A673 (cell line): ENCODE measurements at regions not wholly inside any gene's neighbourhood (a gene's known extent, or its start where the extent isn't known, plus 50 kb on each side); places are given as distances from the start of the nearest gene placed in this dataset.

Experiments
- BruUV-seq: library from RNA; stranded (reverse); fragments of 400-500 nt; replicated peaks from 2 replicates; lab custom pipeline; 2021; lab: Mats Ljungman, UMichigan
- CTCF ChIA-PET: fragments of 300-600 bp; sonication (Branson Sonifier 250); formaldehyde crosslinking; loops from one replicate; lab custom pipeline; 2022; ENCODE audit warnings: antibody characterized with exemption; lab: Charles Lee
- POLR2A ChIA-PET: fragments of 300-600 bp; sonication (Branson Sonifier 250); formaldehyde crosslinking; loops from one replicate; lab custom pipeline; 2022; ENCODE audit warnings: antibody characterized with exemption; ENCODE audit not compliant: low non-redundant PET; lab: Charles Lee
- DNase-seq: peaks from one replicate; pipeline ENCODE4 v3.0.0-alpha.2; 2015; ENCODE audit warnings: low spot score
- H3K27ac ChIP-seq: fragments of 200-600 bp; sonication (generic); 2 replicates; pipeline ENCODE4 v1.5.1; 2016; ENCODE audit warnings: mixed run types, low read depth, mild to moderate bottlenecking, mixed read lengths, antibody characterized with exemption, low read length; ENCODE audit not compliant: poor library complexity, severe bottlenecking
- H3K27me3 ChIP-seq: fragments of 200-600 bp; sonication (generic); replicated peaks from 2 replicates; pipeline ENCODE4 v1.6.1; 2017; ENCODE audit warnings: mixed run types, low read depth, mild to moderate bottlenecking, mixed read lengths, antibody characterized with exemption, low read length; ENCODE audit not compliant: insufficient read depth, poor library complexity
- H3K36me3 ChIP-seq: fragments of 200-600 bp; sonication (generic); 2 replicates; pipeline ENCODE4 v1.6.1; 2016; ENCODE audit warnings: mixed run types, mild to moderate bottlenecking, mixed read lengths, antibody characterized with exemption, low read length; ENCODE audit not compliant: insufficient read depth, poor library complexity, severe bottlenecking
- H3K4me1 ChIP-seq: fragments of 200-600 bp; sonication (generic); 2 replicates; pipeline ENCODE4 v1.6.1; 2017; ENCODE audit warnings: mixed run types, mild to moderate bottlenecking, mixed read lengths, antibody characterized with exemption, low read length; ENCODE audit not compliant: insufficient read depth, poor library complexity, severe bottlenecking
- H3K4me3 ChIP-seq: fragments of 200-600 bp; sonication (generic); 2 replicates; pipeline ENCODE4 v1.5.1; 2016; ENCODE audit warnings: low read depth, mixed run types, mild to moderate bottlenecking, mixed read lengths, low read length; ENCODE audit not compliant: poor library complexity, severe bottlenecking
- H3K9me3 ChIP-seq: fragments of 200-600 bp; sonication (generic); 2 replicates; pipeline ENCODE4 v1.6.1; 2016; ENCODE audit warnings: mixed run types, low read depth, mild to moderate bottlenecking, mixed read lengths, antibody characterized with exemption, low read length; ENCODE audit not compliant: poor library complexity, severe bottlenecking
- EZH2 ChIP-seq: fragments of 200-600 bp; sonication (generic); IDR thresholded peaks from 2 replicates; pipeline ENCODE4 v1.6.1; 2017; ENCODE audit warnings: borderline replicate concordance, low read depth, mild to moderate bottlenecking, mixed read lengths, antibody characterized with exemption, low read length; ENCODE audit not compliant: poor library complexity, severe bottlenecking
- intact Hi-C: fragments of 100-400 bp; cut with micrococcal nuclease; formaldehyde crosslinking; loops from one replicate; pipeline ENCODE4 v1.10.0; 2022; ENCODE audit not compliant: unreplicated experiment
- TF ChIP-seq, protein P1 (sequence below): fragments of 300-800, 200-600 bp; sonication (generic); conservative IDR thresholded peaks from 2 replicates; pipeline ENCODE4 v1.5.1; 2017; ENCODE audit warnings: low read depth, mild to moderate bottlenecking, antibody characterized with exemption, low read length, moderate library complexity, mixed read lengths

GRCh38 chr7:138342990-138343389 lies 117.1 kb upstream of the TRIM24 start:
- no peak for DNase-seq
- no peak for TF ChIP-seq EZH2
- TF ChIP-seq, protein P1, sequence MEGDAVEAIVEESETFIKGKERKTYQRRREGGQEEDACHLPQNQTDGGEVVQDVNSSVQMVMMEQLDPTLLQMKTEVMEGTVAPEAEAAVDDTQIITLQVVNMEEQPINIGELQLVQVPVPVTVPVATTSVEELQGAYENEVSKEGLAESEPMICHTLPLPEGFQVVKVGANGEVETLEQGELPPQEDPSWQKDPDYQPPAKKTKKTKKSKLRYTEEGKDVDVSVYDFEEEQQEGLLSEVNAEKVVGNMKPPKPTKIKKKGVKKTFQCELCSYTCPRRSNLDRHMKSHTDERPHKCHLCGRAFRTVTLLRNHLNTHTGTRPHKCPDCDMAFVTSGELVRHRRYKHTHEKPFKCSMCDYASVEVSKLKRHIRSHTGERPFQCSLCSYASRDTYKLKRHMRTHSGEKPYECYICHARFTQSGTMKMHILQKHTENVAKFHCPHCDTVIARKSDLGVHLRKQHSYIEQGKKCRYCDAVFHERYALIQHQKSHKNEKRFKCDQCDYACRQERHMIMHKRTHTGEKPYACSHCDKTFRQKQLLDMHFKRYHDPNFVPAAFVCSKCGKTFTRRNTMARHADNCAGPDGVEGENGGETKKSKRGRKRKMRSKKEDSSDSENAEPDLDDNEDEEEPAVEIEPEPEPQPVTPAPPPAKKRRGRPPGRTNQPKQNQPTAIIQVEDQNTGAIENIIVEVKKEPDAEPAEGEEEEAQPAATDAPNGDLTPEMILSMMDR, result no peak
- intact Hi-C loops, result no loop called here
- H3K9me3 ChIP-seq, result peaks cover 12% of the 10 kb centered on the region
- no TSS peak for BruUV-seq
- no peaks in the 10 kb centered on the region for H3K27me3 ChIP-seq
- POLR2A ChIA-PET, result no interaction called here
- CTCF ChIA-PET, result no interaction called here
- H3K4me1 ChIP-seq, result no peaks in the 10 kb centered on the region
- no peaks in the 10 kb centered on the region for H3K36me3 ChIP-seq
- H3K27ac ChIP-seq, result no peak overlapping the region
- H3K4me3 ChIP-seq, result no peak overlapping the region

GRCh38 chr7:138345567-138345966 lies 114.5 kb upstream of the TRIM24 start:
- H3K27me3 ChIP-seq, result no peaks in the 10 kb centered on the region
- TF ChIP-seq, protein P1, result no peak
- TF ChIP-seq EZH2, result no peak
- BruUV-seq, result no TSS peak
- no peaks in the 10 kb centered on the region for H3K36me3 ChIP-seq
- no peak overlapping the region for H3K27ac ChIP-seq
- peaks cover 6% of the 10 kb centered on the region for H3K9me3 ChIP-seq
- H3K4me3 ChIP-seq, result no peak overlapping the region
- CTCF ChIA-PET, result no interaction called here
- POLR2A ChIA-PET, result no interaction called here
- intact Hi-C loops, result no loop called here
- DNase-seq, result no peak
- no peaks in the 10 kb centered on the region for H3K4me1 ChIP-seq

- CTCF ChIA-PET, result no interaction called here
- intact Hi-C loops, result no loop called here
- Histone ChIP-seq H3K36me3 (no peaks in the 10 kb centered on the region), H3K4me3 (no peak overlapping the region), H3K9me3 (peaks cover 6% of the 10 kb centered on the region), H3K4me1 (no peaks in the 10 kb centered on the region), H3K27ac (no peak overlapping the region), H3K27me3 (no peaks in the 10 kb centered on the region)
- TF ChIP-seq, protein P1, result no peak
- no peak for TF ChIP-seq EZH2
- BruUV-seq, result no TSS peak
- DNase-seq, result no peak
- POLR2A ChIA-PET, result interaction anchor here (0.5 kb wide), 1 partner anchor 42 kb away, joined by 3 read pairs; no protein-coding TSS in a partner anchor
These were observed 113.1 kb upstream of the TRIM24 start for GRCh38 chr7:138346975-138347374.
